ENCODE measurements at regions not wholly inside any gene's neighbourhood (a gene's known extent, or its start where the extent isn't known, plus 50 kb on each side); places are given as distances from the start of the nearest gene placed in this dataset.

- H3K36me3 ChIP-seq = no peaks in the 10 kb centered on the region
- no peak overlapping the region for H3K4me3 ChIP-seq
- no peaks in the 10 kb centered on the region for H3K27me3 ChIP-seq
- no peaks in the 10 kb centered on the region for H3K9me3 ChIP-seq
- no peak for DNase-seq
Observed at GRCh38 chr5:56535347-56535746, 280.0 kb upstream of the MAP3K1 start.

DNA sequence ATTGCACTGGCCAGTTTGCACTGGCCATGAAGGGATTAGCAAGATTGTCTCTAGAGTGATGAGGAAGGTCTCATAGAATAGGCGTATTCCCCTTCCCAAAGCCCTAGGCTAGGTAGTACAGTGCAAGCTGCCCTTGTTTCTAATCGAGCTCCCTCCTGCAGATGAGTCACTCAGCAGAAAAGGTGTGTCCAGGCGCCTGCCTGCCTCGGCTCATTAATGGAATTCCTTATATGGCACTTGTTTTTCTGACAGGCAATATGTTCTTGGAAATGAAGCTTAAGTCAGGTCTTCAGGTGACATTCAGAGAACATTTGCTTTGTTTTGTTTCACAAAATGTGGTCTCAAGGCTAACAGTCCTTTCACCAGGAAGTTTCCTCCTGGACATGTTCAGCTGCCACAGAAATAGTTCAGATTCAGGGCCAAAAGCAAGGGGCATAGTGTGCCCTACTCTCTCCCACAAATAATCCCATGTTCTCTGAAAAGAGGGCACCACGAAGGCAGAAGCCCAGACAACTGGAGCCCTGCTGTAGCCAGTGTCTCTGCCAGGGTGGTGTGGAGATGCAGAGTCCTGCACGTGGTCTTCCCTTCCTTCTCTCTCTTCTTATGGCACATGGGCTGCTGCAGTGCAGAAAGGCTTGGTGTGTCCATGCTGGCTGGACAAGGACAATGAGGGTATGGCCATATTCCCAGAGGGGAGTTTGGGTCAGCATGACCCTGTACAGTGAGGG is 281.1 kb upstream of the MAP3K1 start:
- H3K9me3 ChIP-seq = no peaks in the 10 kb centered on the region
- no peak overlapping the region for H3K4me3 ChIP-seq
- no peaks in the 10 kb centered on the region for H3K36me3 ChIP-seq
- DNase-seq = no peak
- H3K27me3 ChIP-seq = no peaks in the 10 kb centered on the region

DNA sequence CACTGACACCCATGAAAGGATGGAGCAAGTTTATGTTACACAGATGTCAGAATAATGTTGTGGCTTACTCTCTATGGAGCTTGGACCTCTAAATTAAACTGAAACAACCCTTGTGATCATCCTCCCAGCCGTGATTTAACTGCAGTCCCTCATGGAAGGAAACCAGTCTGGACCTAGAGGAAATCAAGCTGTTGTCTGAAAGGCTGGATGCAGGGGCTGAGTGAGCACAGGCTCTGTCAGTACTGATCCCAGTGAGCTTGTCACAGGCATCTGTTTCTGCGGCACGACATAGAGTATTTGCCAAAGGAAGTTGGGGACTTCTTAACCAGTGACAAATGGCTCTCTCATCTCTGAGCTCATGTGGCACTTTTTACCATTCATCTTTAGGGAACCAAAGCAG is 282.9 kb upstream of the MAP3K1 start:
- H3K9me3 ChIP-seq = no peaks in the 10 kb centered on the region
- H3K4me3 ChIP-seq = no peak overlapping the region
- H3K27me3 ChIP-seq = no peaks in the 10 kb centered on the region
- no peaks in the 10 kb centered on the region for H3K36me3 ChIP-seq
- DNase-seq = no peak

DNA sequence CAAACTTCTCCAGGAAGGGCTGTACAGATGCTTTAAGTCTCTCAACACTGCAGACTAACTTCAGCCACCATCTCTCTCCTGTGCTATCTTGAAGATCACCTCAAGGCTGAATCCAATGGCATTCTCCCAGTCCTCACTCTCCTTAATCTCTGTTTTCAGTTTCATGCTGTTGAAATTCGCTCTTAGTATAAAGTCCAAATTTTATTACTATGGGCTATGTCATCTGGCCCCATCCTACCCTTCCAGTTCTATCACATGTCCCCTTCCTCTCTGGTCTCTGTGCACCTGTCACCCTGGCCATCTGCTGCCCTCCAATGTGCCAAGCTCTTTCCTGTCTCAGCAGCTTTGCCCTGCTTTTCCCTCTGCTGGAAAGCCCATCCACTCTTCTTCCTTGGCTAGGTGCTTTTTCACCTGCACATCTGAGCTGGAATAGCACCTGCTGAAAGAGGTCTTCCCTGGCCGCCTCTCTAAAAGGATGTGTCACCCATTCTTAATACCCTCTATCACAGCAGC is 284.7 kb upstream of the MAP3K1 start:
- no peak for DNase-seq
- H3K9me3 ChIP-seq = no peaks in the 10 kb centered on the region
- no peaks in the 10 kb centered on the region for H3K36me3 ChIP-seq
- no peaks in the 10 kb centered on the region for H3K27me3 ChIP-seq
- H3K4me3 ChIP-seq = no peak overlapping the region

DNA sequence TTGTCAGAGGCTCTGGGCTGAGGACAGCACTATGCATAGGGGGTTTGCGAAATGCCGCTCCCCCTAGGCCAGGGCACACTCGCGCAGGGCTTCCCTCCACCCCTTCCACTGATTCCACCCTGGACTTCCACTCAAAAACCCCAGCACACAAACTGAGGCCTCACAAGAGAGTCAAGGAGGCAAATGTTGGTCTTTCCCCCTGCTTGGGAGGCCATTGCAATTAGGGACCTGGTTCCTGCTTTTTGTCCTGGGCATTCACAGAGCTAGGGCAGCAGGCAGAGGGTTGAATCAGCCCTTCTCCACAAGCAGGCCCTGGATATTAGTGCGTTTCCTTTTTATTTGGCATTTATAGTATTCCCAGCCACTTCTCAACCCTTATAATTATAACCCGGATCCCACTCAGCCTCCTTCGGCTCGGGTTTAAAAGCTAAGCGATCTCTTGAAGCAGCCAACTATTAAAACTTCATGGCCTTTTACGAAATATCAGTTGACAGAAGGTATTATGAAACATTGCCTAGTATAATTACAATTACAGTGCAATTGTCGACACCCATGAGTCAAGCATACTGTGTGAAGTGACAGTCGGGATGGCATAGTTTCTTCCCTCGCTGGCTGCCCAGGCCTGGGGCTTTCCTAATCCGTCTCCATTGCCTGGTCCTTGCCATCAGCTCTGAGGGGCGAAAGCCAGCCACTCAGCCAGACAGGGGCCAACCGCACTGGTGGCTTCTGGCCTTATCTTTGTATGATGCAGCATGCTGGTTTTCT is 285.5 kb upstream of the MAP3K1 start:
- no peaks in the 10 kb centered on the region for H3K27me3 ChIP-seq
- no peak overlapping the region for H3K4me3 ChIP-seq

DNA sequence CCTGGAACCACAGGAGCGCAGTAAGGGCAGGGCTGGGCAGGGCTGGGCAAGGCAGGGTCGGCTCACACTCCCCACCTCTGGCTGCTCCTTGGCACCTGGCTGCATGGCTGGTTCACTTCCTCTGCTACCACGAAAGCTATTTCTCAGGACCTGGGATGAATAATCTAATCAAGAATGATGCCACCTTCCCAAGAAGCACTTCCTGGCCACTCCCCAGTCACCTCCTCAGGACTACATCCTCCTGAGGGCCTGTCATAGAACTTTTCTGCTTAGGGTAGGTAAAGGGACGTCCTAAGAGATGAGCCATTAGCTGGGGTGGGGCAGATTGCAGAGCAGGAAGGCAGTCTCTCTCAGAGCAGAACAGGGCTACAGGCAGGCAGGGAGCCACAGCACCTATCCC is 288.2 kb upstream of the MAP3K1 start:
- H3K9me3 ChIP-seq = no peaks in the 10 kb centered on the region
- DNase-seq = no peak
- H3K36me3 ChIP-seq = no peaks in the 10 kb centered on the region
- no peaks in the 10 kb centered on the region for H3K27me3 ChIP-seq
- no peak overlapping the region for H3K4me3 ChIP-seq

More for the DNA sequence above, 285.5 kb upstream of the MAP3K1 start:
- H3K36me3 ChIP-seq = no peaks in the 10 kb centered on the region
- no peak for DNase-seq
- H3K9me3 ChIP-seq = no peaks in the 10 kb centered on the region

DNA sequence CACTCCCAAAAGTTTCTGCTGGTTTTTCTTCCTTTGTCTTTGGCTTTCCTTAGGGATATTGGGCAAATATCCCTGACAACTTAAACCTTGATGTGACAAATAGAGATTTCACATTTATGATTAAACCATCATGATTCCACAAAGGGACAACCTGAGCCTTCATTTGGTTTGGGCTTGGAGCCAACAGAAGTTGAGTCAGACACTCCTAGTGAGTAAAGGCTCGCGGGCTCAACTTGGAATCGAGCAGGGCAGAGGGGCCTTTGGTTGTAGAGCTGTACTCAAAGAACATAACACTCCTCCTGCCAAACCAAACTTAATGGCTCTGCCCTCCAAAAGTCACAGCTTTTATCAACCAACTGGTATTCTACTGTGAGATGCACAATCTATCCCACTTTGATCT is 290.2 kb upstream of the MAP3K1 start:
- no peaks in the 10 kb centered on the region for H3K36me3 ChIP-seq
- peak; percentile 34 for DNase-seq
- no peak overlapping the region for H3K4me3 ChIP-seq
- no peaks in the 10 kb centered on the region for H3K27me3 ChIP-seq
- H3K9me3 ChIP-seq = no peaks in the 10 kb centered on the region

GRCh38 chr5:56523790-56524575 is 290.9 kb upstream of the ANKRD55 start:
- H3K9me3 ChIP-seq = no peaks in the 10 kb centered on the region
- no peaks in the 10 kb centered on the region for H3K36me3 ChIP-seq
- no peak for DNase-seq
- H3K4me3 ChIP-seq = no peak overlapping the region
- H3K27me3 ChIP-seq = no peaks in the 10 kb centered on the region

- Histone ChIP-seq H3K27me3 (no peaks in the 10 kb centered on the region), H3K4me3 (no peak overlapping the region), H3K36me3 (no peaks in the 10 kb centered on the region), H3K9me3 (no peaks in the 10 kb centered on the region)
- peak; percentile 33 for DNase-seq
Observed at GRCh38 chr5:56522960-56523359, 289.8 kb upstream of the ANKRD55 start.

DNA sequence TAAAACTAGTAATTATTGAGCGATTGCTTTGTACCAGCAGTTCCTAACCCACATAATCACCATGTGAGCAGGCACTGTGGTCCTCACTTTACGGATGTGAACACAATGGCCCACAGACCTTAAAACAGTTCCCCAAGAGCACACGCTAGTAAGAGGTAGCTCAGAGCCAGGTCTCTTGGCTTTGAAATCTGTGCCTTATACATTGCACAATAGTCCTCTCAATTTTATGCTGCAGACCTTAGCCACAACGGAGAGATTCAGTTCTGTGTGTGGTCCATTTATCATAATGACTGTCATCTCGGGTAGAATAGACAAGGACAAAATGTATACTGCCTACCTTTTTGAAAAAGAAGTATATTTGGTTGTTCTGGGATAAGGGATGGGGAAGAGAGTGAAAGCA is 289.0 kb upstream of the ANKRD55 start:
- DNase-seq = no peak
- no peaks in the 10 kb centered on the region for H3K27me3 ChIP-seq
- no peak overlapping the region for H3K4me3 ChIP-seq
- H3K36me3 ChIP-seq = no peaks in the 10 kb centered on the region
- H3K9me3 ChIP-seq = no peaks in the 10 kb centered on the region

GRCh38 chr5:56520986-56521730 is 288.0 kb upstream of the ANKRD55 start:
- Histone ChIP-seq H3K4me3 (no peak overlapping the region), H3K9me3 (no peaks in the 10 kb centered on the region), H3K27me3 (no peaks in the 10 kb centered on the region), H3K36me3 (no peaks in the 10 kb centered on the region)
- DNase-seq = no peak

GRCh38 chr5:56518820-56519219 is 285.7 kb upstream of the ANKRD55 start:
- DNase-seq = no peak
- Histone ChIP-seq H3K36me3 (no peaks in the 10 kb centered on the region), H3K27me3 (no peaks in the 10 kb centered on the region), H3K4me3 (no peak overlapping the region), H3K9me3 (no peaks in the 10 kb centered on the region)

- Histone ChIP-seq H3K9me3 (no peaks in the 10 kb centered on the region), H3K27me3 (no peaks in the 10 kb centered on the region), H3K36me3 (no peaks in the 10 kb centered on the region), H3K4me3 (no peak overlapping the region)
- peak; percentile 9 for DNase-seq
Observed at GRCh38 chr5:56517011-56517416, 283.9 kb upstream of the ANKRD55 start.

GRCh38 chr5:56516441-56516840 is 283.3 kb upstream of the ANKRD55 start:
- no peak for DNase-seq
- Histone ChIP-seq H3K9me3 (no peaks in the 10 kb centered on the region), H3K27me3 (no peaks in the 10 kb centered on the region), H3K4me3 (no peak overlapping the region), H3K36me3 (no peaks in the 10 kb centered on the region)

GRCh38 chr5:56516035-56516434 is 282.9 kb upstream of the ANKRD55 start:
- H3K4me3 ChIP-seq = no peak overlapping the region
- no peaks in the 10 kb centered on the region for H3K27me3 ChIP-seq
- H3K9me3 ChIP-seq = no peaks in the 10 kb centered on the region
- H3K36me3 ChIP-seq = no peaks in the 10 kb centered on the region
- no peak for DNase-seq

GRCh38 chr5:56515011-56515410 is 281.9 kb upstream of the ANKRD55 start:
- H3K27me3 ChIP-seq = no peaks in the 10 kb centered on the region
- no peak for DNase-seq
- no peaks in the 10 kb centered on the region for H3K9me3 ChIP-seq
- H3K36me3 ChIP-seq = no peaks in the 10 kb centered on the region
- no peak overlapping the region for H3K4me3 ChIP-seq

DNA sequence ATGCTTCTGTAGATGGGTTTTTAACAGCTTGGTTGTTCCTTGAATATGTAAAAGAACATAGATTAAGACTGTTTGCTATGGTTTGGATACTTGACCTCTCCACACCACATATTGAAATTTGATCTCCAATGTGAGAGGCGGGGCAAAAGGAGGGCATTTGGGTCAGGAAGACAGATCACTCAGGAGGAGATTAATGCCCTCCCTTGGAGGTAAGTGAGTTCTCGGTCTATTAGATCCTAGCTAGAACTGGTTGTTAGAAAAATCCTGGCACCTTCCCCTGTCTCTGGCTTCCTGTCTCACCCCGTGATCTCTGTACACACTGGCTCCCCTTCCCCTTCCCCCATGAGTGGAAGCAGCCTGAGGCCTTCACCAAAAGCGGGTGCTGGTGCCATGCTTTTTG is 281.1 kb upstream of the ANKRD55 start:
- no peaks in the 10 kb centered on the region for H3K27me3 ChIP-seq
- H3K36me3 ChIP-seq = no peaks in the 10 kb centered on the region
- H3K9me3 ChIP-seq = no peaks in the 10 kb centered on the region
- no peak overlapping the region for H3K4me3 ChIP-seq
- DNase-seq = no peak

Data from MG63 (cell line).